CD4-positive, alpha-beta T cell (primary cell): ENCODE measurements at regions not wholly inside any gene's neighbourhood (a gene's known extent, or its start where the extent isn't known, plus 50 kb on each side); places are given as distances from the start of the nearest gene placed in this dataset.

Experiments used
- ATAC-seq: fragments of 200-7000 bp; cut with Tn5 transposase; one replicate; pipeline ENCODE4 v1.10.0; 2022; ENCODE audit warnings: mild to moderate bottlenecking; ENCODE audit not compliant: poor library complexity
- CTCF ChIA-PET: fragments of 350-600 bp; sonication (Branson Sonifier 250); formaldehyde crosslinking; loops from one replicate; lab custom pipeline; 2021; ENCODE audit warnings: antibody characterized with exemption, inconsistent platforms; lab: Charles Lee
- POLR2A ChIA-PET: fragments of 350-600 bp; sonication (Branson Sonifier 250); formaldehyde crosslinking; loops from one replicate; lab custom pipeline; 2021; ENCODE audit warnings: antibody characterized with exemption, inconsistent platforms; lab: Charles Lee
- DNase-seq, 14 experiments: peaks; one replicate each; pipeline ENCODE4 v3.0.0-alpha.2; 2013 to 2020; ENCODE audit warnings: mixed read lengths in 2 of 14
- H3K27ac ChIP-seq, 2 donors: one replicate each; pipeline versions ENCODE4 v1.5.1 to v1.7.0; 2013; ENCODE audit warnings: low read length in 2 of 2, low read depth in 1 of 2, mild to moderate bottlenecking in 1 of 2
- H3K27me3 ChIP-seq, 2 experiments: 1 replicate in 1 of 2; 2 replicates in 1 of 2; pipeline versions ENCODE4 v1.6.1 to v1.7.0; 2013; ENCODE audit warnings: low read length in 2 of 2, control low read depth in 1 of 2, mild to moderate bottlenecking in 1 of 2, moderate library complexity in 1 of 2; ENCODE audit not compliant: insufficient read depth in 2 of 2, control insufficient read depth in 1 of 2
- H3K36me3 ChIP-seq: one replicate; pipeline ENCODE4 v1.6.1; 2013; ENCODE audit warnings: low read length, control low read depth; ENCODE audit not compliant: insufficient read depth
- H3K4me1 ChIP-seq: one replicate; pipeline ENCODE4 v1.6.1; 2013; ENCODE audit warnings: low read length, control low read depth; ENCODE audit not compliant: insufficient read depth
- H3K4me3 ChIP-seq: one replicate; pipeline ENCODE4 v1.5.1; 2013; ENCODE audit warnings: mild to moderate bottlenecking, low read length, moderate library complexity
- H3K9me3 ChIP-seq, 2 experiments: 1 replicate in 1 of 2; 2 replicates in 1 of 2; pipeline versions ENCODE4 v1.6.1 to v1.7.0; 2013; ENCODE audit warnings: low read length in 2 of 2, mild to moderate bottlenecking in 2 of 2, control low read depth in 1 of 2, moderate library complexity in 1 of 2; ENCODE audit not compliant: control insufficient read depth in 1 of 2, insufficient read depth in 1 of 2
- H3K27ac Mint-ChIP-seq: one replicate; pipeline ENCODE4 v1.8.0; 2020; ENCODE audit warnings: mixed read lengths
- H3K27me3 Mint-ChIP-seq: one replicate; pipeline ENCODE4 v1.8.0; 2021; ENCODE audit warnings: mixed read lengths
- H3K36me3 Mint-ChIP-seq: one replicate; pipeline ENCODE4 v1.8.0; 2021; ENCODE audit warnings: low read depth, mixed read lengths
- H3K4me1 Mint-ChIP-seq: one replicate; pipeline ENCODE4 v1.8.0; 2021; ENCODE audit warnings: low read depth, mixed read lengths
- H3K4me3 Mint-ChIP-seq: one replicate; pipeline ENCODE4 v1.8.0; 2020; ENCODE audit warnings: mild to moderate bottlenecking, mixed read lengths
- H3K9me3 Mint-ChIP-seq: one replicate; pipeline ENCODE4 v1.8.0; 2020; ENCODE audit warnings: mixed read lengths
- CTCF ChIP-seq: fragments of 200-600 bp; IDR thresholded peaks from one replicate; pipeline ENCODE4 v1.8.0; 2022; ENCODE audit warnings: antibody characterized with exemption, mild to moderate bottlenecking
- intact Hi-C, 2 experiments: fragments of 100-400 bp; cut with DNase I in 1 of 2; cut with micrococcal nuclease in 1 of 2; formaldehyde crosslinking; loops; one replicate each; pipeline versions ENCODE4 v1.15.1 to v1.9.0; 2023 to 2025; cut with DNase I, micrococcal nuclease

GRCh38 chr16:85369741-85370528 lies 243.2 kb upstream of the GSE1 start:
- Histone ChIP-seq H3K4me3 (no peak overlapping the region), H3K27me3 (peaks cover 0 to 2% of the 10 kb centered on the region in 2 experiments), H3K36me3 (no peaks in the 10 kb centered on the region), H3K4me1 (no peaks in the 10 kb centered on the region), H3K27ac (no peak overlapping the region), H3K9me3 (peaks cover 0 to 5% of the 10 kb centered on the region in 2 experiments)
- Mint-ChIP-seq H3K27ac (no peak overlapping the region), H3K4me3 (no peak overlapping the region), H3K27me3 (no peaks in the 10 kb centered on the region), H3K9me3 (no peaks in the 10 kb centered on the region), H3K4me1 (no peaks in the 10 kb centered on the region), H3K36me3 (no peaks in the 10 kb centered on the region)
- ChIA-PET CTCF (interaction anchor here (1.0 kb wide), 1 partner anchor 24 kb away, joined by 3 read pairs; no protein-coding TSS in a partner anchor), POLR2A (no interaction called here)
- intact Hi-C loops = loop anchor here (1.0 to 2.0 kb wide), 2 partner anchors 240 to 347 kb away; no protein-coding TSS in a partner anchor
- peak; percentile 16 to 59 (median 34) for DNase-seq
- ATAC-seq = peak; percentile 59
- TF ChIP-seq CTCF = peak; percentile 77

- CTCF ChIA-PET = interaction anchor here (1.0 kb wide), 1 partner anchor 23 kb away, joined by 3 read pairs; no protein-coding TSS in a partner anchor
- no peak overlapping the region for H3K4me3 ChIP-seq
- H3K27ac Mint-ChIP-seq = no peak overlapping the region
- H3K9me3 ChIP-seq = peaks cover 0 to 3% of the 10 kb centered on the region in 2 experiments
- H3K27me3 Mint-ChIP-seq = no peaks in the 10 kb centered on the region
- no peaks in the 10 kb centered on the region for H3K4me1 ChIP-seq
- H3K27me3 ChIP-seq = peaks cover 0 to 2% of the 10 kb centered on the region in 2 experiments
- H3K4me1 Mint-ChIP-seq = no peaks in the 10 kb centered on the region
- TF ChIP-seq CTCF = no peak
- no peak for ATAC-seq
- no peaks in the 10 kb centered on the region for H3K36me3 Mint-ChIP-seq
- H3K9me3 Mint-ChIP-seq = no peaks in the 10 kb centered on the region
- intact Hi-C loops = loop anchor here (1.0 to 2.0 kb wide), 2 partner anchors 240 to 346 kb away; no protein-coding TSS in a partner anchor
- no peaks in the 10 kb centered on the region for H3K36me3 ChIP-seq
- H3K4me3 Mint-ChIP-seq = no peak overlapping the region
- no peak overlapping the region for H3K27ac ChIP-seq
- POLR2A ChIA-PET = no interaction called here
- no peak for DNase-seq
Measured at GRCh38 chr16:85370543-85370880, 242.6 kb upstream of the GSE1 start.

GRCh38 chr16:85370881-85371651 lies 242.1 kb upstream of the GSE1 start:
- POLR2A ChIA-PET = interaction anchor here (0.9 kb wide), 1 partner anchor 245 kb away, joined by 3 read pairs; no protein-coding TSS in a partner anchor
- Mint-ChIP-seq H3K36me3 (no peaks in the 10 kb centered on the region), H3K27me3 (no peaks in the 10 kb centered on the region), H3K9me3 (no peaks in the 10 kb centered on the region), H3K4me1 (no peaks in the 10 kb centered on the region), H3K27ac (no peak overlapping the region), H3K4me3 (no peak overlapping the region)
- CTCF ChIA-PET = no interaction called here
- H3K27me3 ChIP-seq = peaks cover 0 to 2% of the 10 kb centered on the region in 2 experiments
- ATAC-seq (no peak), DNase-seq (no peak)
- TF ChIP-seq CTCF = no peak
- H3K4me3 ChIP-seq = no peak overlapping the region
- intact Hi-C loops = loop anchor here (1.0 to 2.0 kb wide), 2 partner anchors 239 to 346 kb away; no protein-coding TSS in a partner anchor
- H3K36me3 ChIP-seq = no peaks in the 10 kb centered on the region
- H3K27ac ChIP-seq = no peak overlapping the region
- no peaks in the 10 kb centered on the region for H3K4me1 ChIP-seq
- peaks cover 0 to 3% of the 10 kb centered on the region in 2 experiments for H3K9me3 ChIP-seq
